Spleen (tissue), 11 donors: ENCODE measurements at regions not wholly inside any gene's neighbourhood (a gene's known extent, or its start where the extent isn't known, plus 50 kb on each side); places are given as distances from the start of the nearest gene placed in this dataset.

Experiments
- DNase-seq: peaks from one replicate; pipeline ENCODE4 v3.0.0-alpha.2; 2020
- H3K27ac ChIP-seq, 8 donors: fragments of 200-600 bp; sonication (generic) in 7 of 8; 1 replicate in 4 of 8; 2 replicates in 4 of 8; pipeline versions ENCODE4 v1.5.0 to v1.8.0; 2016 to 2021; ENCODE audit warnings: inconsistent platforms in 4 of 8, mild to moderate bottlenecking in 4 of 8, moderate library complexity in 1 of 8
- H3K27me3 ChIP-seq, 7 donors: fragments of 200-600 bp; sonication (generic) in 6 of 7; replicated peaks in 1 of 7; 1 replicate in 4 of 7; 2 replicates in 3 of 7; pipeline versions ENCODE4 v1.5.0 to v1.8.0; 2016 to 2021; ENCODE audit warnings: inconsistent platforms in 3 of 7, mild to moderate bottlenecking in 1 of 7
- H3K36me3 ChIP-seq, 6 donors: fragments of 200-600 bp; sonication (generic) in 5 of 6; 1 replicate in 4 of 6; 2 replicates in 2 of 6; pipeline versions ENCODE4 v1.5.0 to v1.8.0; 2016 to 2021; ENCODE audit warnings: inconsistent platforms in 2 of 6
- H3K4me1 ChIP-seq, 6 donors: fragments of 200-600 bp; sonication (generic) in 5 of 6; 1 replicate in 3 of 6; 2 replicates in 3 of 6; pipeline versions ENCODE4 v1.5.0 to v1.8.0; 2016 to 2021; ENCODE audit warnings: inconsistent platforms in 3 of 6
- H3K4me3 ChIP-seq, 8 donors: fragments of 200-600 bp; sonication (generic) in 7 of 8; 1 replicate in 4 of 8; 2 replicates in 4 of 8; pipeline versions ENCODE4 v1.5.0 to v1.8.0; 2016 to 2021; ENCODE audit warnings: inconsistent platforms in 4 of 8, mild to moderate bottlenecking in 4 of 8, moderate library complexity in 2 of 8
- H3K9me3 ChIP-seq, 8 donors: fragments of 200-600 bp; sonication (generic) in 7 of 8; 1 replicate in 4 of 8; 2 replicates in 4 of 8; pipeline versions ENCODE4 v1.5.0 to v1.8.0; 2016 to 2021; ENCODE audit warnings: inconsistent platforms in 4 of 8
- CTCF ChIP-seq, 11 experiments: fragments of 200-600 bp in 7 of 11; fragments of 450-650 bp in 4 of 11; sonication (generic) in 4 of 11; IDR thresholded peaks in 8 of 11; conservative IDR thresholded peaks in 3 of 11; 1 replicate in 7 of 11; 2 replicates in 4 of 11; pipeline versions ENCODE4 v1.4.0 to v1.8.0; 2016 to 2021; ENCODE audit warnings: antibody characterized with exemption in 11 of 11, inconsistent platforms in 4 of 11, mild to moderate bottlenecking in 1 of 11
- POLR2A ChIP-seq, 3 donors: fragments of 450-650 bp; IDR thresholded peaks; one replicate each; pipeline ENCODE4 v1.5.1; 2017; ENCODE audit warnings: antibody characterized with exemption in 3 of 3, mild to moderate bottlenecking in 1 of 3
- POLR2AphosphoS5 ChIP-seq, 3 donors: sonication (generic); formaldehyde crosslinking; IDR thresholded peaks; one replicate each; pipeline ENCODE4 v1.5.1; 2017; ENCODE audit warnings: antibody characterized with exemption in 3 of 3
- WGBS, 5 donors: extraction: QIAGEN DNeasy Blood & Tissue Kit in 3 of 5; methylation state at CpG; one replicate each; pipeline versions ENCODE4 v1.1.5 to v1.1.7; 2013 to 2018; 5-methylcytosine and 5-hydroxymethylcytosine counted together
- intact Hi-C: fragments of 100-400 bp; cut with DNase I; formaldehyde crosslinking; loops from one replicate; pipeline ENCODE4 v1.15.0; 2023; ENCODE audit warnings: low total_unique reads
- donor health status: healthy with polysubstance abuse.
- donor health status: DM: no; HTN: no; CAD: no; lungs with moderate emphysema.
- donor health status: DM: no; HTN: no; CAD: no.
- donor health status: Bipolar disorder and iron deficiency.
- donor health status: healthy.
- donor health status: DM: no; HTN: no; CAD: no.
- donor health status: DM: yes; HTN: yes; CAD: no.

GRCh38 chr12:66902020-66902419 lies 223.1 kb upstream of the GRIP1 start:
- H3K27ac ChIP-seq: no peak overlapping the region
- H3K36me3 ChIP-seq: no peaks in the 10 kb centered on the region
- intact Hi-C loops: no loop called here
- DNase-seq: no peak
- TF ChIP-seq POLR2A (IDR thresholded peaks at IDR 0.05) (no peak), POLR2AphosphoS5 (IDR thresholded peaks at IDR 0.05) (no peak)
- no peak overlapping the region for H3K4me3 ChIP-seq
- no peaks in the 10 kb centered on the region for H3K9me3 ChIP-seq
- H3K27me3 ChIP-seq: no peaks in the 10 kb centered on the region
- H3K4me1 ChIP-seq: peaks cover 15 to 33% (median 20%) of the 10 kb centered on the region in 6 donors

DNA sequence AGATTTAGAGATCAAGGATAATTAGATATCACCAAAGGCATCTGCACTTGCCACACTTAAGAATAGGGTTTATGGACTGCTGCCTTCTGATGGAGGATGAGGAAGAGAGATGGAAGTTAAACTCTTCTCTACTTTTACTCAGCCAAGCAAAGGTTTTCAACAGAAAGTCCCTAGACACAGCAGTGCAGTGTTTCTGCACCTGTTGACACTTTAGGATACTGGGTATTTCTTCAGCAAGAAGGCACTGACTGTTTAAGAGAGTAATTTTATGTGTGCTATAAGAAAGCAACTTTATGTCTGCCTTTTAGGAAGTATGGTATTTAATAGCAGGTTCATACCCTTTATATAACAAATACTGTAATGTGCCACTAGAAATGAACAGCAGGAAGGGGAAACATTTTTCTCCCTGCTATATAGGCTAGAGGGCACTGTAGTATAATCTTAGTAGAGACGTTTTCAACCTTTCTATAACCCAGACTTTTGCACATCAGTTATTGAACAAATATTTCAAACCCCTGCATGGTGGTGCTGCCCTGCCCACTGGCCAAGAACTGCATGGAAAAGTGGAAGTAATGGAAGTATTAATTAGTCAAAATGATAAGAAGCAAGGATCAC lies 225.0 kb upstream of the GRIP1 start:
- Histone ChIP-seq H3K27ac (no peak overlapping the region), H3K27me3 (no peaks in the 10 kb centered on the region), H3K36me3 (no peaks in the 10 kb centered on the region), H3K4me1 (peaks cover 15 to 33% (median 20%) of the 10 kb centered on the region in 6 donors), H3K4me3 (no peak overlapping the region), H3K9me3 (no peaks in the 10 kb centered on the region)
- 4 to 20% (median 15%) methylated on average over 1 of the region's 1 CpG for WGBS, 5 donors
- no peak for DNase-seq
- intact Hi-C loops: no loop called here
- TF ChIP-seq CTCF (IDR thresholded peaks at IDR 0.05 in 8 of 11, conservative IDR thresholded peaks at IDR 0.05 in 3 of 11) (no peak), POLR2A (IDR thresholded peaks at IDR 0.05) (no peak), POLR2AphosphoS5 (IDR thresholded peaks at IDR 0.05) (no peak)

DNA sequence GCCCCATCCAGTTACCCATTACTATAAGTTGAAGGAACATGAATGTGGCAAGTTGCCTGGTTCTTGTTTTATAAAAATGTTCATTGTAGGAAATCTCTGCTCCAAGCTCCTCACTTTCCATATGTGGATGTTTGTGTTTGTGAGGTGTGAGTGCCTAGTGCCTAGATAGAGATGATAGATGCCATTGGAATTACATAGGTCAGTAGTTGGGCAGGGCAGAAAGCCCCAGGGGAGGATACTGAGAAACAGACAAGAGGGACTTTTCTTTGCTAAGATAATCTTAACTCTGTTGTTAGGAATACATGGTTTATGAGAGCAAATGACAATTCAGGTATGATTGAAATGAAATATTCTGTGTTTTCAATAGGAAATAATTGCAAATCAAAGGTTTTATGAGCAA lies 226.3 kb upstream of the GRIP1 start:
- DNase-seq: no peak
- Histone ChIP-seq H3K9me3 (no peaks in the 10 kb centered on the region), H3K4me1 (peaks cover 7 to 19% (median 15%) of the 10 kb centered on the region in 6 donors), H3K27me3 (no peaks in the 10 kb centered on the region), H3K27ac (no peak overlapping the region), H3K4me3 (no peak overlapping the region), H3K36me3 (no peaks in the 10 kb centered on the region)
- TF ChIP-seq CTCF (IDR thresholded peaks at IDR 0.05 in 8 of 11, conservative IDR thresholded peaks at IDR 0.05 in 3 of 11): no peak
- no peak for TF ChIP-seq POLR2A (IDR thresholded peaks at IDR 0.05)
- no peak for TF ChIP-seq POLR2AphosphoS5 (IDR thresholded peaks at IDR 0.05)
- intact Hi-C loops: no loop called here

DNA sequence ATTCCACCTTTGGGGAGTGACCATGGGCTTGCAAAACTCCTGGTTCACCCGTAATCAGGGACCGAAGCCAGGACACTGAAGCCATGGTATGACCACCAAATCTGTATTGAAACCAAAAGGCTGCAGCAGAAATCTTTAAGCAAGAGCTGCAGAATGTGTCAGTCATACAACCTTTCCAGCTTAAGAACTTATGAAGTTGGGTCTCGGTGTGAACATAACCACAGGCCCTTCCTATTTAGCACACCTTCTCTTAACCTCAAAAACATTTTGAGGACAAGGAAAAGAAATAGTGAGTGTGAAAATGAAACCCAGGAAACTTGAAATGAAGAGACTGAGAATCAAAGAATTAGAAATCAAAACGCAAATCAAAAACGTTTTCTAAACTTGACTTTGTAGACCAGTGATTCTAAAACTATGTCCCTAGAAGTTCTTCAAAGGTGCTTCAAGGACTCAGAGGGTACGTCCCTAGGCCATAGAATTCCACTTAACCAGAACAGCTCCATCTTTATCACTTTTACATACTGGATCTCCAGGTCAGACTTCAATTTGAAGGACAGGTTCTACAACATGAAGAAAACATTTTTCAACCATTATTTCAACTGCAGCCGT lies 231.6 kb upstream of the GRIP1 start:
- WGBS, 5 donors: 78 to 87% (median 84%) methylated on average over 7 of the region's 7 CpGs
- H3K27ac ChIP-seq: no peak overlapping the region
- H3K27me3 ChIP-seq: no peaks in the 10 kb centered on the region
- no peaks in the 10 kb centered on the region for H3K4me1 ChIP-seq
- no peaks in the 10 kb centered on the region for H3K9me3 ChIP-seq
- no peaks in the 10 kb centered on the region for H3K36me3 ChIP-seq
- intact Hi-C loops: no loop called here
- no peak for TF ChIP-seq POLR2AphosphoS5 (IDR thresholded peaks at IDR 0.05)
- TF ChIP-seq CTCF (IDR thresholded peaks at IDR 0.05 in 8 of 11, conservative IDR thresholded peaks at IDR 0.05 in 3 of 11): no peak
- no peak for TF ChIP-seq POLR2A (IDR thresholded peaks at IDR 0.05)
- DNase-seq: no peak
- H3K4me3 ChIP-seq: no peak overlapping the region
